Renal cortex interstitium (tissue), 11 donors: ENCODE measurements at regions not wholly inside any gene's neighbourhood (a gene's known extent, or its start where the extent isn't known, plus 50 kb on each side); places are given as distances from the start of the nearest gene placed in this dataset.

Experiments used
- DNase-seq, 11 donors: peaks; one replicate each; pipeline ENCODE4 v3.0.0-alpha.2; 2013; ENCODE audit warnings: low read depth in 9 of 11, low spot score in 4 of 11; ENCODE audit errors: extremely low read depth in 1 of 11

DNA sequence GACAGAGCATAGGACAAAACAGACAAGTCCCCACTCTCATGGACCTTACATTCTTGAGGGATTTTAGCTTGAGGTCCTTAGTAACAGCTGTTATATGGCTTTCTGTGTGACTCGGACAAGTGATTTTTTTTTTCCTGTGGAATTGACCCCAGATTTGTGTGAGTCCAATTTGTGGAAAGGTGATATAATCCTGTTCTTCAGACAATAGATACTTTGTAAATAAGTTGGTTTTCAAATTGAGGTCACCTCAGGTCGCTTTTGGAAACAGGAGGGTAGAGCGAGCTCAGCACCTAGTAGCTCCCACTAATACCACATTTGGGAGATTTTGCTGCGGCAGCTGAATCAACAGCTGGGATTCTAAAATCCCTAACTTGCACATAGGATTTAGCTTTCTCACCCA lies 1008.8 kb downstream of the ADGRL3 start:
- DNase-seq, result no peak

GRCh38 chr4:62204136-62204535 lies 1004.0 kb downstream of the ADGRL3 start:
- DNase-seq, result no peak

DNA sequence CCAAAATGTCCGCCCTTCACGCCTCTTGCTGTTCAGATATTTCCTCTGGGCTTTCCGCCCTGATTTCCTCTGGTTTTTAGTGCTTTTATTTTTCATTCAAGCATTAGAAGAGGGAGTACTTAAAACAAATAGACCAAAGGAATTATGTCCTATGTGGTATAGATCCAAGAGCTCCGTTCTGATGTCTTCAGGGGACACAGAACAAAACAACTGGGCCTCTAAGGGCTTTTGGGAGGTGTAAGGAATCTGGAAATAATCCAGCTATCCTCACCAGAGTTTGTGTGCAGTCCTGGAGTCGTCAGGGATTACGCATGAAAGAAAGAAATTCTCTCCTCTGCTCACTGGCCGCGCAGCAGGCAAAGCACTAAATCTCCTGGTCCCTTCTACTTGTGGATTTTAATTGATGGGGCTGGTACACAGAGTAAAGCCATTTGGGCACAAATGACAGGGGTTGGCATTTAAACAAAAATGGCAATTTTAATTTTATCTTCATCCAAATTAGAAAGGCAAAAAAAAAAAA lies 999.2 kb downstream of the ADGRL3 start:
- peak in 1 of 11 donors; percentile 11 for DNase-seq

DNA sequence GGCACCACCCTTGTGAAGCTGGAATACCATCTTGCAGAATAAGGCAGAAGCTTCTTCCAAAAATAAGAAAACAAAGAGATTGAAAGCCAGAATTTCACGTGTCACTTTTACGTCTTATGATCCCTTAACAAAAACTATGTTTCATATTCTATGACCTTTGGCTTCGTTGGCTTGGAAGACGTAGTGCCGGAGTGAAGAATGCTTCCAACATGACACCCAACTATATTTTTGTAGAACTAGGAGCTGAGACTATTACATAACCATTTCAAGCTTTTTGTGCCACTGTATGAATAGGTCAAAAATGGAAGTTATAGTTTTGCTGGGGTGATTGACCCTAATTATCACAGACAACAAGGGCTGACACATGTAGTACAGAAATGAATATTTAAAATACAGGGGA lies 996.2 kb downstream of the ADGRL3 start:
- no peak for DNase-seq

DNA sequence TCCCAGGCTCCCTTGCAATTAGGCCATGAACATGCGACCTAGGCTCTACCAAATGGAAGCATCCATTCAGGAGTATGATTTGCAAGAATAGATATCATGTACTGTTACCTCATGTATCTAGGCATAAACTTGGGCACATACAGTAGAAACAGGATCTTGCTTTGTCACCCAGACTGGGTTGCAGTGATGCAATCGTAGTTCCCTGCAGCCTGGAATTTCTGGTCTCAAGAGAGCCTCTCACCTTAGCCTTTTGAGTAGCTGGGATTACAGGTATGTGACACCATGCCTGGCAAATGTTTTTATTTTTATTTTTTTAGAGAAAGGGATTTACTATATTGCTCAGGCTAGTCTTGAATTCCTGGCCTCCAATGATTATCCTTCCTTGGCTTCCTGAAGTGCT lies 994.2 kb downstream of the ADGRL3 start:
- DNase-seq, result no peak

GRCh38 chr4:62193761-62194160 lies 993.6 kb downstream of the ADGRL3 start:
- no peak for DNase-seq

GRCh38 chr4:62191451-62192240 lies 991.5 kb downstream of the ADGRL3 start:
- DNase-seq, result no peak

DNA sequence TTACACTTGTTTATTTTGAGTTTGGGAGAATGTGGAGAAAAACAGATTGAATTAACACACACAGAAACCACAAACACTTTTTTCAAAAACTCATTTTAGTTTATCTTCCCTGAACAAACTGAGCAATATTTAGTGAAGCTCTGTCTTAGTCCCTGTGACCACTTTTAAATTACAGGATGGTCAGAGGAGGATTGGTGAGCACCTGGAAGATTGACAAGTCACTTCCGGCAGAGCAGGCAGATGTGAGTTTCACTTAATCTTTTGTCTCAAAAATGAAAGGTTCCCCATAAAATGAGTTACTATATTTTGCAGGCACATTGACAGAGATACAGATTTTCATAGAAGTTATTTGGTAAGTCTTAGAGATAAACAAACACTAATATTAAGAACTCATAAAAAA lies 970.1 kb downstream of the ADGRL3 start:
- DNase-seq, result no peak

DNA sequence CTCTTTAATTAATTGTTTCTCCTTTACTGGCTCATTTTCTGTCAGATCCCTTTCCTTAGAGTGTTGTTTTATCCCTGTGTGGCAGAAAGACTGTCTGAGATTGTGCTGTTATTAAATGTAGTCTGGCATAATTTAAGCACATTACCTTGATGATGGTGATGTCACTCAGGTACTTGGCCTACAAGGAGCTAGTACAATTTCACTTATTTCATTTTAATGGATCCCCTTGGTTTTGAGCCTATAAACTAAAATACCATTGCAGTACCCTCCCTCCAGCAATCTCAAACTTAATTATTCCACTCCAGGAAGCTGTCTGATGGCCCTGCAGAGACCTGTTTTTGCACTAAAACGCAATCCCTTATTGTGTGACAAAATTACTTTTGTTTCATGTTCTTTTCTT lies 968.6 kb downstream of the ADGRL3 start:
- DNase-seq, result no peak

DNA sequence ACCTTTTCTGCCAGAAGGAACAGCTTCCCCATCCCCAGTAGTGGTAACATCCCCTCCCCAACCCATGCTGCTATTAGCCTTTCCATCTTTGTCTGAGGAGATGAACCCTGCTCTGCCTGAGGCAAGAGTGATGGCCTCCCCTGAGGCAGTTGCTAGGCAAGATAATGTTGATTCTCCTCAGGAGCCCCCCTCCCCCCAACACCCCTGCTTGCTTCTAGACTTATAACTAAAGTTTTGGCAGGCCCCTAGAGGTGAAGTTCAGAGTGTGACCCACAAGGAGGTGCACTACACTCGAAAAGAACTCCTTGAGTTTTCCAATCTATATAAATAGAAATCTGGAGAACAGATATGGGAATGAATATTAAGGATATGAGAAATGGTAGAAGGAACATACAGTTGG lies 962.5 kb downstream of the ADGRL3 start:
- DNase-seq, result no peak

- no peak for DNase-seq
Measured at GRCh38 chr4:62161446-62161845, 961.3 kb downstream of the ADGRL3 start.

GRCh38 chr4:62159876-62160275 lies 959.8 kb downstream of the ADGRL3 start:
- DNase-seq, result no peak

GRCh38 chr4:62159306-62159705 lies 959.2 kb downstream of the ADGRL3 start:
- no peak for DNase-seq

GRCh38 chr4:62156205-62156604 lies 956.1 kb downstream of the ADGRL3 start:
- DNase-seq, result no peak

DNA sequence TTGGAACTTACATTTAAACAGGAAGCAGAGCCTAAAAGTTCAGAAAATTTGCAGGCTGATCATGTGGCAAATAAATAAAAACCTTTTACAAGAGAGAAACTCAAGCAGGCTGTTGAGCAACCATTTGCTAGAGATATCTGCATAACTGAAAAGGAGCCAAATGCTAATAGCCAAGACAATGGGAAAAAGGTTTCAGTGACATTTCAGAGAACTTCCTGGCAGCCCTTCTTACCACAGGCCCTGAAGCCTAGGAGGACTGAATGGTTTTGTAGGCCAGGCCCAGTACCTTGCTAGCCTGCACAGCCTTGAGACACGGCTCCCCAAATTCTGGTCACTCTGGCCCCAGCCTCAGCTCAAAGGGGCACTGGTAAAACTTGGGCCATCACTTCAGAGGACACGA lies 945.1 kb downstream of the ADGRL3 start:
- DNase-seq, result no peak

GRCh38 chr4:62144431-62144830 lies 944.3 kb downstream of the ADGRL3 start:
- DNase-seq, result no peak

DNA sequence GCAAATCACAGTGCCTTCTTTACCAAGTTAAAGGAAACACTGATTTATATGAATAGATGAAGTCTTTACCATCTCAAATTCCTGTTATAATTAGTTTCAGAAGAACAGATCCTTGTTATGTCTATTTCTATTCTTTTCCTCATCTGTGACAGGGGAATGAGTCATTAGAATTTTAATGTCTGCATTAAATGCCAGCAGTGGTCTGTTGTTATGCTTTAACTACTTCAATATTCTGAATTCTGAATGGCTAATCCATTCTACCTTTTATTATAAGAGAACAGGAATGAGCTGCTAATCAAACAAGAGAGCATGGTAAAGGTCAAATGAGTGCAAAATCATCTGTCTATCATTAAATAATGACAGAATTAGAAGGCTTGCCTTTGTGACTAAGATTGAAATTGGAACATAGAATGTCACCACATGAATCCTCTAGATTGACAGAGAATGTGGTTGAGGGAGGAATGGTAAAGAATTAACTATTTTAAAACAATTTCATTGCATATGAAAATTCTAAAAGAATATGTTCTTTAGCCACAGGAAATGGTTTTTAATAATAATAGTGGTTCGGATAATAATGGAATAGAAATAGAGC lies 935.5 kb downstream of the ADGRL3 start:
- DNase-seq, result no peak

DNA sequence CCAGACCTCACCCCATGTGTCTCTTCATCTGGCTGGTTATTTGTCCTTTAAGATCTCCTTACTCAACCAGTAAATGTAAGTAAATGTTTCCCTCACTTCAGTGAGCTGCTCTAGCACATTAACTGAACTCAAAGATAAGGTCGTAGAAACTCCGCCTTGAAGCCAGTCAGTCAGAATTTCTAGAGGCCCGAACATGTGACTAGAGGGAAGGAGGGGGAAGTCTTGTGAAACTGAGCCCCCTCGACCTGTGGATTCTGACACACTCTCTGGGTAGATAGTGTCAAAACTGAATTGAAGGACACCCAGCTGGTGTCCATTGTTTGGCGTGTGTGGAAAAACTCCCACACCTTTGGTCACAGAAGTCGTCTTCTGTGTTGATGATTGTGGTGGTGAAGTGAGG lies 933.9 kb downstream of the ADGRL3 start:
- no peak for DNase-seq

DNA sequence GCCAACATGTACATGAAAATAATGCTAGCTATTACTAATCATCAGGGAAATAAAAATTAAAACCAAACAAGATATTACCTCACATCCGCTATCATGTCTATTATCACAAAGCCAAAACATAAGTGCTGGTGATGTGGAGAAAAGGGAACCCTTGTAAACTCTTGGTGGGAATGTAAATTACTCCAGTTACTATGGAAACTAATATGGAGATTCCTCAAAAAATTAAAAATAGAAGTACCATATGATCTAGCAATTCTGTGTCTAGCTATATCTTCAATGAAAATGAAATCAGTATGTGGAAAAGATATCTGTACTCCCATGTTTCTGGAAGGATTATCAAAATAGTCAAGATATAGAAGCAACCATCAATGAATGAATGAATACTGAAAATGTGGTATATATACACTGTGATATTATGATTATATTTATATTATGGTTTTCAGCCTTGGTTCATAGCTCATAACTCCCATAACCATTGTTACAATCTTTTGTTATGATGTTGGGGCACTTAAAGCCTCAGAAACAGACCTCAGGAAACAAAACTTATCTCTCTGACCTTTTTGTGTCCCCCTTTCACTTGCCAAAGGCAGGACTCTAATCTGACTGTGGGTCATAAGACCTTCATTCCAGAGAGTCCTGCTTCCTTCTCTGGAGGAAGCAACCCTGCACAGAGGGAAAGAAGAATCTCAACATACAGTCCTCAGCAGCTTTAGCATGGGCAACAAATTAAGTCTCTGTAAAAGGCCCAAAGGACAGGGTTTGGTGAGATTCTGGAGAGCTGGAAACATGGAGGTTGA lies 933.2 kb downstream of the ADGRL3 start:
- no peak for DNase-seq

- DNase-seq, result no peak
Measured at GRCh38 chr4:62131049-62131448, 930.9 kb downstream of the ADGRL3 start.
